ENCODE measurements at regions not wholly inside any gene's neighbourhood (a gene's known extent, or its start where the extent isn't known, plus 50 kb on each side); places are given as distances from the start of the nearest gene placed in this dataset.

- 85 to 86% methylated on average over 2 to 3 of the region's 3 CpGs for WGBS, 2 experiments (ENCODE audit: insufficient coverage in 2 of 2)
- no peaks in the 10 kb centered on the region for H3K36me3 ChIP-seq (ENCODE audit: control insufficient read depth, insufficient read depth, low read length)
- no peak overlapping the region for H3K4me3 ChIP-seq (ENCODE audit: extremely low read depth, insufficient read depth, low read length, poor library complexity, severe bottlenecking)
- H3K4me1 ChIP-seq (ENCODE audit: control insufficient read depth, insufficient read depth, low read length, poor library complexity, severe bottlenecking): no peaks in the 10 kb centered on the region
- no peaks in the 10 kb centered on the region for H3K9me3 ChIP-seq (ENCODE audit: control insufficient read depth, low read length)
- no peak overlapping the region for H3K27ac ChIP-seq (ENCODE audit: low read depth, low read length, severe bottlenecking)
These were observed 232.4 kb downstream of the MTX2 start for GRCh38 chr2:176501617-176502016.

DNA sequence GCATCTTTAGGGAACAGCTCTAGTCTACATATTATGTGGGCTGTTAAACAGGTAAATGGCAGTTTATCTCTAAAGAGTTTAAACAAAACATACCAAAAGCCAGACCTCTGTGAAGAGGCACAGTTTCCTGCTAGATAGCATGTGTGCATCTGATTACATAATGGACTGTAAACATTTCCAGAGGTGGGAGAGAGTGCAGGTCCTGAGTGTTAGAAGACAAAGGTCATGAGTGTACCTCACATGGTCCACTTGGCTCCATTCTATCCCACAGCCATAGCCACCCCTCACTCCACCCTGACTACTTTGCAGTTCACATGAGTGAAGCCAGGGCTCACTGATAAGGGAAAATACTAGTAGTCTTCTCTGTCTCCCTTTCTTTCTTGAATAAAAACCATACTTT is 233.4 kb downstream of the MTX2 start:
- H3K36me3 ChIP-seq (ENCODE audit: control insufficient read depth, insufficient read depth, low read length): no peaks in the 10 kb centered on the region
- H3K27ac ChIP-seq (ENCODE audit: low read depth, low read length, severe bottlenecking): no peak overlapping the region
- no peaks in the 10 kb centered on the region for H3K4me1 ChIP-seq (ENCODE audit: control insufficient read depth, insufficient read depth, low read length, poor library complexity, severe bottlenecking)
- no peak overlapping the region for H3K4me3 ChIP-seq (ENCODE audit: extremely low read depth, insufficient read depth, low read length, poor library complexity, severe bottlenecking)
- no peaks in the 10 kb centered on the region for H3K9me3 ChIP-seq (ENCODE audit: control insufficient read depth, low read length)

DNA sequence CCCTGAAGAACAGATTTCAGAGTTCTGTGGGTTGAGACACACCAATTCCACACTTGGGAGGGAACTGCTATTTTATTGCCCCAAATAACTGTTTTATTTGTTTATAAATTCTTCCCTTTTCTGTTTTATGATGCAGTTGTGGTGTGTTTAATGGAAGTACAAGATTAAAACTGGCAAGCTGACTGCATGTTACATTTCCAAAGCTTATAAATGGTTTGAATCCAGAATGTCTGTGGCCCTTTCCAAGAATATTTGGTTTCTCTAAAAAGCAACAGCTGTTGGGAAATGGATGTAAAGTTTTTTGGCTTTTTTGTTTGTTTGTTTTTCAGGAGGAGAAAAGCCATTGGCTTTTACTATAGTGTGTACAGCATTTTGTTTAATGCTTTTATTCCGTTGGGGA is 234.5 kb downstream of the MTX2 start:
- Histone ChIP-seq H3K4me1 (ENCODE audit: control insufficient read depth, insufficient read depth, low read length, poor library complexity, severe bottlenecking) (no peaks in the 10 kb centered on the region), H3K4me3 (ENCODE audit: extremely low read depth, insufficient read depth, low read length, poor library complexity, severe bottlenecking) (no peak overlapping the region), H3K27ac (ENCODE audit: low read depth, low read length, severe bottlenecking) (no peak overlapping the region), H3K36me3 (ENCODE audit: control insufficient read depth, insufficient read depth, low read length) (no peaks in the 10 kb centered on the region), H3K9me3 (ENCODE audit: control insufficient read depth, low read length) (no peaks in the 10 kb centered on the region)
- WGBS, 2 experiments (ENCODE audit: insufficient coverage in 2 of 2): no CpG with 5 or more reads among the region's 1 CpG

DNA sequence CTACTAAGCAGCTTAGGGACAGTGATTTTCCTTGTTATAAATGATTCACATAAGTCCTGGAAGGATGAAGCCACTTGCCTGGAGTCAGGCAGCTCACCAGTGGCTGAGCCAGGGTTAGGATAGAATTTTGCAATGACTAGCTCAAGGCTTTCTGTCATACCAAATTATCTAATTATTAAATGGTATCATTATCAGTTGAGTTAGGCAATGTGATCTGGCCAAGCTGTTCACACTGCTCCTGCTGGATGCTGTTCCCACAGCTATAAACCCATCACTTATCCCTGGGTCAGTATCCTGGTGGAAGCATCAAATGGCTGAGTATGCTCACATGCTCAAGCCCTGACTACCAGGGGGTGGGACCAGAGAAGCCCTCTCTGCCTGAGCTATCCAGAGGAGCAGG is 235.2 kb downstream of the MTX2 start:
- Histone ChIP-seq H3K4me1 (ENCODE audit: control insufficient read depth, insufficient read depth, low read length, poor library complexity, severe bottlenecking) (no peaks in the 10 kb centered on the region), H3K9me3 (ENCODE audit: control insufficient read depth, low read length) (no peaks in the 10 kb centered on the region), H3K4me3 (ENCODE audit: extremely low read depth, insufficient read depth, low read length, poor library complexity, severe bottlenecking) (no peak overlapping the region), H3K36me3 (ENCODE audit: control insufficient read depth, insufficient read depth, low read length) (no peaks in the 10 kb centered on the region), H3K27ac (ENCODE audit: low read depth, low read length, severe bottlenecking) (no peak overlapping the region)

- 92% methylated on average over 2 of the region's 3 CpGs; no CpG with 5 or more reads in 1 of the 2 experiments for WGBS, 2 experiments (ENCODE audit: insufficient coverage in 2 of 2)
- H3K36me3 ChIP-seq (ENCODE audit: control insufficient read depth, insufficient read depth, low read length): no peaks in the 10 kb centered on the region
These were observed 238.5 kb downstream of the MTX2 start for GRCh38 chr2:176507786-176508185.

GRCh38 chr2:176508374-176508773 is 239.1 kb downstream of the MTX2 start:
- Histone ChIP-seq H3K27ac (ENCODE audit: low read depth, low read length, severe bottlenecking) (no peak overlapping the region), H3K36me3 (ENCODE audit: control insufficient read depth, insufficient read depth, low read length) (no peaks in the 10 kb centered on the region), H3K4me1 (ENCODE audit: control insufficient read depth, insufficient read depth, low read length, poor library complexity, severe bottlenecking) (no peaks in the 10 kb centered on the region), H3K4me3 (ENCODE audit: extremely low read depth, insufficient read depth, low read length, poor library complexity, severe bottlenecking) (no peak overlapping the region), H3K9me3 (ENCODE audit: control insufficient read depth, low read length) (no peaks in the 10 kb centered on the region)
- WGBS, 2 experiments (ENCODE audit: insufficient coverage in 2 of 2): no CpG with 5 or more reads among the region's 1 CpG

More at GRCh38 chr2:176507786-176508185, 238.5 kb downstream of the MTX2 start:
- no peaks in the 10 kb centered on the region for H3K9me3 ChIP-seq (ENCODE audit: control insufficient read depth, low read length)
- H3K4me3 ChIP-seq (ENCODE audit: extremely low read depth, insufficient read depth, low read length, poor library complexity, severe bottlenecking): no peak overlapping the region
- no peak overlapping the region for H3K27ac ChIP-seq (ENCODE audit: low read depth, low read length, severe bottlenecking)
- H3K4me1 ChIP-seq (ENCODE audit: control insufficient read depth, insufficient read depth, low read length, poor library complexity, severe bottlenecking): no peaks in the 10 kb centered on the region

DNA sequence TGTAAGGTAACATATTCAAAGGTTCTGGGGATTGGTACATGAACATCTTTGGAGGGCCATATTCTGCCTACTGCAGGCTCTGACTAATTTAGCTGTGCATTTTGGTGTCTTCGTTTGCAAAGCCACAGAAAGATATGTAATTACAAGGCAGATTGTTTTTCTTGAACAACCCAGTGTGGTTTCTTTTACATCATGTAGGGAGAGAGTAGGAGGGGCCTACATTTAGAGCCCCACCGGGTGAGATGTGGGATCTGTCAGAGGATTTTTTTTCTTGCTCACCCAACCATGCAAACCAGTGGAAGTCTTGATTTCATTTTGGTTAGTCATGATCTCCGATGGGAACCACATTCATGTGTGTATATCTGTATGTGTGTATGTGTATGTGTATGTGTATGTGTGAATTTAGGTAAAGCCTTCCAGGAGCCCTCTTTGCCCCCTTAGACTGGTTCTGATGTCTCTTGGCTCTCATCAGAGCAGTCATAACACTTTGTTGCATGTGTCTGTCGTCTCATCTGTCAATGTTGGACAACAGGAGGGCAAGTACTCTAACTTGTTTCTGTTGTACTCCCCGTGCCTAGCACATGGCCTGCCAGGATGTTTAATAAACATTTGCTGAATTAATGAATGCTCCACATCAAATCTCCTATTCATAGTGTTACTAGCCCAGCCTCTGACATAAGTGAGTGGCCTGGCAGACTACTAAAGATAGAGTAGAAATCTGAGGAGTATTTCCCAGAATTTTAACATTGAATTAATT is 239.9 kb downstream of the MTX2 start:
- Histone ChIP-seq H3K36me3 (ENCODE audit: control insufficient read depth, insufficient read depth, low read length) (no peaks in the 10 kb centered on the region), H3K27ac (ENCODE audit: low read depth, low read length, severe bottlenecking) (no peak overlapping the region), H3K4me3 (ENCODE audit: extremely low read depth, insufficient read depth, low read length, poor library complexity, severe bottlenecking) (no peak overlapping the region), H3K4me1 (ENCODE audit: control insufficient read depth, insufficient read depth, low read length, poor library complexity, severe bottlenecking) (no peaks in the 10 kb centered on the region), H3K9me3 (ENCODE audit: control insufficient read depth, low read length) (no peaks in the 10 kb centered on the region)
- 77 to 83% methylated on average over 2 of the region's 5 CpGs for WGBS, 2 experiments (ENCODE audit: insufficient coverage in 2 of 2)

DNA sequence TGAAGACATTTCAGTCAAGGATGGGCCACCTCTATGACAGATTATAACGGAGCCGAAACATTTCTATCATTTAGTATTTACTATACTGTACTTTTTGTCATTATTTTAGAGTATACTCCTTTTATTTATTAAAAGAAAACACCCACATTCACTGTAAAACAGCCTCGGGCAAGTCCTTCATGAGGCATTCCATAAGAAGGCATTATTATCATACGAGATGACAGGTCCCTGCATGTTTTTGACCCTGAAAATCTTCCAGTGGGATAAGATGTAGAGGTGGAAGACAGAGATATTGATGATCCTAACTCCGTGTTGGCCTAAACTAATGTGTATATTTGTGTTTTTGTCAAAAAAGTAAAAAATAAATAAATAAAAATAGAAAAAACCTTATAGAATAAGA is 245.0 kb downstream of the MTX2 start:
- Histone ChIP-seq H3K27ac (ENCODE audit: low read depth, low read length, severe bottlenecking) (no peak overlapping the region), H3K4me1 (ENCODE audit: control insufficient read depth, insufficient read depth, low read length, poor library complexity, severe bottlenecking) (no peaks in the 10 kb centered on the region), H3K9me3 (ENCODE audit: control insufficient read depth, low read length) (no peaks in the 10 kb centered on the region), H3K4me3 (ENCODE audit: extremely low read depth, insufficient read depth, low read length, poor library complexity, severe bottlenecking) (no peak overlapping the region), H3K36me3 (ENCODE audit: control insufficient read depth, insufficient read depth, low read length) (no peaks in the 10 kb centered on the region)
- WGBS, 2 experiments (ENCODE audit: insufficient coverage in 2 of 2): 92 to 100% methylated on average over 1 to 2 of the region's 5 CpGs

DNA sequence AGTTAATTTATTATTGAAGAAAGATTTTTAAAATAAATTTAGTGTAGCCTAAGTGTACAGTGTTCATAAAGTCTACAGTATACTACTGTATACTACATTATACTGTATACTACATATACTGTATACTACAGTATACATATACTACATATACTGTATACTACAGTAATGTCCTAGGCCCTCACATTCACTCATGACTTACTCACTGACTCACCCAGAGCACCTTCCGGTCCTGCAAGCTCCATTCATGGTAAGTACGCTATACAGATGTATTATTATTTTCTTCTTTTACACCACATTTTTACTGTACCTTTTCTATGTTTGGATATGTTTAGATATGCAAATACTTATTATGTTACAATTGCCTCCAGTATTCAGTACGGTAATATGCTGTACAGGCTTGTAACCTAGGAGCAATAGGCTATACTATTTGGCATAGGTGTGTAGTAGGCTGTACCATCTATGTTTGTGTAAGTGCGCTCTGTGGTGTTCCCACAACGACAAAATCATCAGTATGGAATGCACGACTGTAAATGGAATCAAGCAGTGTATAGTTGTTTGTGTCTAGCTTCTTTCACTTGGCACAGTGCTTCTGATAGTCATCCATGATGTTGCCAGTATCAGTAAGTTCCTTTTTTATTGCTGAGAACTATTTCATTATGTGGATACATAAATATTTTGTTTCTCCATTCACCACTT is 245.7 kb downstream of the MTX2 start:
- H3K9me3 ChIP-seq (ENCODE audit: control insufficient read depth, low read length): no peaks in the 10 kb centered on the region
- H3K27ac ChIP-seq (ENCODE audit: low read depth, low read length, severe bottlenecking): no peak overlapping the region
- no peaks in the 10 kb centered on the region for H3K36me3 ChIP-seq (ENCODE audit: control insufficient read depth, insufficient read depth, low read length)
- H3K4me1 ChIP-seq (ENCODE audit: control insufficient read depth, insufficient read depth, low read length, poor library complexity, severe bottlenecking): no peaks in the 10 kb centered on the region
- no peak overlapping the region for H3K4me3 ChIP-seq (ENCODE audit: extremely low read depth, insufficient read depth, low read length, poor library complexity, severe bottlenecking)
- WGBS, 2 experiments (ENCODE audit: insufficient coverage in 2 of 2): 90 to 93% methylated on average over 3 of the region's 6 CpGs

GRCh38 chr2:176516051-176516602 is 246.9 kb downstream of the MTX2 start:
- Histone ChIP-seq H3K36me3 (ENCODE audit: control insufficient read depth, insufficient read depth, low read length) (no peaks in the 10 kb centered on the region), H3K4me3 (ENCODE audit: extremely low read depth, insufficient read depth, low read length, poor library complexity, severe bottlenecking) (no peak overlapping the region), H3K9me3 (ENCODE audit: control insufficient read depth, low read length) (no peaks in the 10 kb centered on the region), H3K4me1 (ENCODE audit: control insufficient read depth, insufficient read depth, low read length, poor library complexity, severe bottlenecking) (no peaks in the 10 kb centered on the region), H3K27ac (ENCODE audit: low read depth, low read length, severe bottlenecking) (no peak overlapping the region)
- WGBS, 2 experiments (ENCODE audit: insufficient coverage in 2 of 2): 56% methylated on average over 1 of the region's 1 CpG; no CpG with 5 or more reads in 1 of the 2 experiments

DNA sequence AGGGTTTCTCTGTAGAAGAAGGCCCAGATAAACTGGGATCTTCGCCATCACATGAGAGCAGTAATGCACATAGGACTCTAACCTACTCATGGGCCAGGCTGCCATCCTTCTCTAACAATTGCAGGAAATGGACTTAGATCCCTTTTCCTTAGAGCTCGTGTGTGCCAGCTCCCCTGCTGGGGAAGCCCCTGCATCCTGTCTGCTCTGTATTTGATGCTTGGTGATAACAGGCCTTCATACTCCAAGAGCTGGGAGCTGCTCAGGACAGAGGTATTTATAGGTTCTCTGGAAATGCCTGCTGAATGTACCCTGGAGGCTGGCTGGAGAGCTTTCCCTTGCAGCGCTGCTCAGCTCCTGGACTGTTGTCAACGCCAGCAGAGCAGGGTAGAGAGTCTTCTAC is 249.6 kb downstream of the MTX2 start:
- 17 to 69% methylated on average over 2 to 3 of the region's 4 CpGs for WGBS, 2 experiments (ENCODE audit: insufficient coverage in 2 of 2)
- H3K4me3 ChIP-seq (ENCODE audit: extremely low read depth, insufficient read depth, low read length, poor library complexity, severe bottlenecking): no peak overlapping the region
- no peak overlapping the region for H3K27ac ChIP-seq (ENCODE audit: low read depth, low read length, severe bottlenecking)
- no peaks in the 10 kb centered on the region for H3K36me3 ChIP-seq (ENCODE audit: control insufficient read depth, insufficient read depth, low read length)
- no peaks in the 10 kb centered on the region for H3K9me3 ChIP-seq (ENCODE audit: control insufficient read depth, low read length)
- no peaks in the 10 kb centered on the region for H3K4me1 ChIP-seq (ENCODE audit: control insufficient read depth, insufficient read depth, low read length, poor library complexity, severe bottlenecking)
